ENCODE measurements at regions not wholly inside any gene's neighbourhood (a gene's known extent, or its start where the extent isn't known, plus 50 kb on each side); places are given as distances from the start of the nearest gene placed in this dataset.
"Not testable (repeated sequence)": the region's sequence is repeated elsewhere in the genome, so short reads cannot be mapped to it uniquely, and the experiment has no call there.

GRCh38 chr3:5485427-5485826 is 297.9 kb downstream of the EDEM1 start:
- no peak for DNase-seq

- DNase-seq = no peak
These were observed 301.3 kb downstream of the EDEM1 start for GRCh38 chr3:5488771-5489170.

GRCh38 chr3:5489536-5489935 is 302.0 kb downstream of the EDEM1 start:
- DNase-seq = no peak

- DNase-seq = no peak
These were observed 307.5 kb downstream of the EDEM1 start for GRCh38 chr3:5494905-5495519.

- DNase-seq = no peak
These were observed 310.0 kb downstream of the EDEM1 start for GRCh38 chr3:5497497-5497896.

- DNase-seq = no peak
These were observed 311.5 kb downstream of the EDEM1 start for GRCh38 chr3:5498981-5499380.

GRCh38 chr3:5499404-5499803 is 311.9 kb downstream of the EDEM1 start:
- DNase-seq = no peak

- no peak for DNase-seq
These were observed 315.6 kb downstream of the EDEM1 start for GRCh38 chr3:5503136-5503535.

- no peak for DNase-seq
These were observed 316.6 kb downstream of the EDEM1 start for GRCh38 chr3:5504135-5504534.

GRCh38 chr3:5505163-5505562 is 317.7 kb downstream of the EDEM1 start:
- DNase-seq = no peak

- DNase-seq = no peak
These were observed 318.5 kb downstream of the EDEM1 start for GRCh38 chr3:5505997-5506396.

GRCh38 chr3:5508860-5509259 is 321.4 kb downstream of the EDEM1 start:
- DNase-seq = not testable (repeated sequence)

- no peak for DNase-seq
These were observed 322.8 kb downstream of the EDEM1 start for GRCh38 chr3:5510300-5510699.

GRCh38 chr3:5517921-5518320 is 330.4 kb downstream of the EDEM1 start:
- DNase-seq = no peak

- no peak for DNase-seq
These were observed 332.7 kb downstream of the EDEM1 start for GRCh38 chr3:5520237-5520636.

GRCh38 chr3:5523125-5523524 is 335.6 kb downstream of the EDEM1 start:
- no peak for DNase-seq

GRCh38 chr3:5531039-5531438 is 343.5 kb downstream of the EDEM1 start:
- no peak for DNase-seq

GRCh38 chr3:5531741-5532290 is 344.3 kb downstream of the EDEM1 start:
- DNase-seq = no peak

- DNase-seq = no peak
These were observed 353.0 kb downstream of the EDEM1 start for GRCh38 chr3:5540532-5540931.

GRCh38 chr3:5542472-5542871 is 355.0 kb downstream of the EDEM1 start:
- no peak for DNase-seq

GRCh38 chr3:5543047-5543446 is 355.5 kb downstream of the EDEM1 start:
- DNase-seq = no peak

- no peak for DNase-seq
These were observed 358.2 kb downstream of the EDEM1 start for GRCh38 chr3:5545719-5546118.

- DNase-seq = no peak
These were observed 365.7 kb downstream of the EDEM1 start for GRCh38 chr3:5553203-5553602.

- DNase-seq = no peak
These were observed 366.8 kb downstream of the EDEM1 start for GRCh38 chr3:5554245-5554747.

- DNase-seq = no peak
These were observed 372.7 kb downstream of the EDEM1 start for GRCh38 chr3:5560199-5560598.

Measured in activated CD4-positive, alpha-beta T cell treated with anti-CD3 and anti-CD28 coated beads, Interleukin-10, Interleukin-2, amounts not matched to agents 100 ng/mL and 50 ng/mL, durations not matched to agents 16 hours and 8 hours (primary cell).